Sigmoid colon (tissue), 4 donors: ENCODE measurements at regions not wholly inside any gene's neighbourhood (a gene's known extent, or its start where the extent isn't known, plus 50 kb on each side); places are given as distances from the start of the nearest gene placed in this dataset.

Source experiments
- EP300 ChIP-seq, 4 donors: sonication (generic); formaldehyde crosslinking; IDR thresholded peaks; one replicate each; pipeline ENCODE4 v1.6.1; 2017; ENCODE audit warnings: antibody characterized with exemption in 4 of 4
- POLR2A ChIP-seq, 2 donors: fragments of 450-650 bp; IDR thresholded peaks; one replicate each; pipeline ENCODE4 v1.6.1; 2016; ENCODE audit warnings: antibody characterized with exemption in 2 of 2, mild to moderate bottlenecking in 2 of 2, moderate library complexity in 2 of 2
- POLR2AphosphoS5 ChIP-seq, 4 donors: sonication (generic); formaldehyde crosslinking; IDR thresholded peaks; one replicate each; pipeline ENCODE4 v1.6.1; 2017; ENCODE audit warnings: antibody characterized with exemption in 4 of 4
- TF ChIP-seq, protein P1 (sequence below), 4 experiments: fragments of 450-650 bp in 3 of 4; fragments of 200-600 bp in 1 of 4; IDR thresholded peaks; one replicate each; pipeline ENCODE4 v1.5.1; 2016 to 2019; ENCODE audit warnings: antibody characterized with exemption in 4 of 4, mild to moderate bottlenecking in 3 of 4, moderate library complexity in 2 of 4

DNA sequence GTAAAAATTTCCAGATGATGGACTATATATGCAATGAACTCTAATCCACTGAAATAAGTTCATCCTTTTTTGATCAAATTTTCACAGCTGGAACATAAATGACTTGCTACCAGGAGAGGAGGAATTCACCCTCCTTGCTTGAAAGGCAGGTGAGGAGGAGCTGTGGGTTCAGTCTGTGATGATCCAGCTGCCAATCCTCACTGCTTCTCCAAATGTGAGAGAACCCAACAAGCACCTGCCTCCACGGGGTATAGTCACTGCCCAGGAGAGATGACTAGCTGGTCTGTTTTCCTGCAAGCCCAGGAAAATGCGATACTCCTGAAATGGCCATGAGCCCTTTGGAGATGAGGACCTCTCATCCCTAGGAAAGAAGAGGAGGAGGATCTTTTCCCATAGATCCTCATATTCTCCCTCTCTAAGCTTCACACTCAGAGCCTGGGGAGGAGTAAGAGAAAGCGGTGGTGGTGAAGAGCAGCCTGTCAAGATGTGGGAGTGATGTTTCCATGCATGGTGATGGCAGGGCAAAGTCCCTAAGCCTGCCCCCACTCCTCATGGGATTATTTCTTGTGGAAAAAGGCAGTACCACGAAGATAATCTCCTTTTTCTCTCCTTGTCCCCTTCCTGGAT is 77.9 kb upstream of the USP47 start:
- TF ChIP-seq, protein P1, sequence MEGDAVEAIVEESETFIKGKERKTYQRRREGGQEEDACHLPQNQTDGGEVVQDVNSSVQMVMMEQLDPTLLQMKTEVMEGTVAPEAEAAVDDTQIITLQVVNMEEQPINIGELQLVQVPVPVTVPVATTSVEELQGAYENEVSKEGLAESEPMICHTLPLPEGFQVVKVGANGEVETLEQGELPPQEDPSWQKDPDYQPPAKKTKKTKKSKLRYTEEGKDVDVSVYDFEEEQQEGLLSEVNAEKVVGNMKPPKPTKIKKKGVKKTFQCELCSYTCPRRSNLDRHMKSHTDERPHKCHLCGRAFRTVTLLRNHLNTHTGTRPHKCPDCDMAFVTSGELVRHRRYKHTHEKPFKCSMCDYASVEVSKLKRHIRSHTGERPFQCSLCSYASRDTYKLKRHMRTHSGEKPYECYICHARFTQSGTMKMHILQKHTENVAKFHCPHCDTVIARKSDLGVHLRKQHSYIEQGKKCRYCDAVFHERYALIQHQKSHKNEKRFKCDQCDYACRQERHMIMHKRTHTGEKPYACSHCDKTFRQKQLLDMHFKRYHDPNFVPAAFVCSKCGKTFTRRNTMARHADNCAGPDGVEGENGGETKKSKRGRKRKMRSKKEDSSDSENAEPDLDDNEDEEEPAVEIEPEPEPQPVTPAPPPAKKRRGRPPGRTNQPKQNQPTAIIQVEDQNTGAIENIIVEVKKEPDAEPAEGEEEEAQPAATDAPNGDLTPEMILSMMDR (IDR thresholded peaks at IDR 0.05): no peak
- TF ChIP-seq EP300 (IDR thresholded peaks at IDR 0.05) (no peak), POLR2AphosphoS5 (IDR thresholded peaks at IDR 0.05) (no peak), POLR2A (IDR thresholded peaks at IDR 0.05) (no peak)
